ENCODE measurements at regions not wholly inside any gene's neighbourhood (a gene's known extent, or its start where the extent isn't known, plus 50 kb on each side); places are given as distances from the start of the nearest gene placed in this dataset.
"Not testable (repeated sequence)": the region's sequence is repeated elsewhere in the genome, so short reads cannot be mapped to it uniquely, and the experiment has no call there.

DNA sequence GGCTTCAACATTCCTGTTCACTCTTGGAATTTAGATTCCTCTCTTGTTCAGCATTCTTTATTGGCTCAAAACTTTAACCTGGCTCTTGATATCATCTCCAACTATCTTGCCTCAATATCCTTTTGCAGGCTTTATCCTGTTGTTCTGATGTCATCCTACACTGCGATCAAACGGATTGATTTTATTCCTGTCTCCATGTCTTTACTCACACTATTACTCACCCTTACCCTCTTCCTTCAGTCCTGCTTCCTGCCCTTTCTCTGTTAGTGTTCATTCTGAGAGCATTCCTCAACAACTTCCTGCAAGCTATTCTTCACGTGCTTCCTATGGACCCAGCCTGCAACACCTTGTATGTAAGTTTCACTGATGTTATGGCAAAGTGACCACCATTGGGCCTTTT, 264.7 kb downstream of the RNF152 start:
- FAIRE-seq = no peak

DNA sequence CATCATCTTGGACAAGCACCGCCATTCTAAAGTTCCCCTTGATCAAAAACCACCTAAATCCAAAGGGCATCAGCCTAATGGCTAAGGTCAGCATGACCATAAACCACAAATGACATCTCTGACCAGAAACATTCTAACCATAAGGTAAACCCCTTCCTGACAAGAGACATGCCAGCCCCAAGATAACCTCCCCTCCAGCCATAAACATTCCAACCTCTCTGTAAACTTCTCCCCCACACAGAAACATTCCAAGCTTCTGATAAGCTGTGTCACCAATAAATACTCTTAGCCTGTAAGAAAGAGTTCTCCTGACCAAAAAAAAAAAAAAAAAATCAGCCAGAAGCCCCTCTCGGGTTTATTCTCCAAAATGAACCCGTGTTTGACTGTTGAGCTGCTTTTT, 268.2 kb downstream of the RNF152 start:
- not testable (repeated sequence) for DNase-seq (ENCODE audit: insufficient read length, low spot score); FAIRE-seq

More for the DNA sequence above, 264.7 kb downstream of the RNF152 start:
- no peak for DNase-seq (ENCODE audit: insufficient read length, low spot score)

DNA sequence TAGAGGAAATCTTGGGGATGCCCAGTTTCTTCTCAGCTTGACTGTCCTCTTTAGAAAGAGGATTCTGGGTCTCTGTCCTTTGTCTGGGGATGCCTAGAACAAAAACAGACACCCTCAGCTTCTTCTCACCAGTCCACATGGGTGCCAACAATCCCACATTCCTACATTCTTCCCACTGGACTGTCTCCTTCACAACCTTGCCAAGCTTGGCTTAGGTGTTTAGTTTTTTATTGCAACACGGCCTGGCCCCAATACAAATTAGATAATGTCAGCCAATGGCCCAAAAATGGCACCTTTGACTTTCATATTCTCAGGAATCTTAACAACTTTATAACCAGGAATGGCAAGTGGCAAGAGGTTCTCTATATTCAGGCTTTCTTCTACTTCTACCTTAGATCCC, 273.0 kb downstream of the RNF152 start:
- DNase-seq (ENCODE audit: insufficient read length, low spot score) (no peak), FAIRE-seq (no peak)

DNA sequence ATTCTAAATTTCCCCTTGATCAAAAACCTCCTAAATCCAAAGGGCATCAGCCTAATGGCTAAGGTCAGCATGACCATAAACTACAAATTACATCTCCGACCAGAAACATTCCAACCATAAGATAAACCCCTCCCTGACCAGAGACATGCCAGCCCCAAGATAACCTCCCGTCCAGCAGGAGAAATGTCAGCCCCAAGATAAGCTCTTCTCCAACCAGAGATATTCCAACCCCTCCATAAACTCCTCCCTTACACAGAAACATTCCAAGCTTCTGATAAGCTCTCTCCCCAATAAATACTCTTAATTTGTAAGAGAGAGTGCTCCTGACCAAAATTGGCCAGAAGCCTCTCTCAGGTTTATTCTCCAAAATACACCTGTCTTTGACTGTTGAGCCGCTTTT, 274.0 kb downstream of the RNF152 start:
- FAIRE-seq (no peak), DNase-seq (ENCODE audit: insufficient read length, low spot score) (no peak)

DNA sequence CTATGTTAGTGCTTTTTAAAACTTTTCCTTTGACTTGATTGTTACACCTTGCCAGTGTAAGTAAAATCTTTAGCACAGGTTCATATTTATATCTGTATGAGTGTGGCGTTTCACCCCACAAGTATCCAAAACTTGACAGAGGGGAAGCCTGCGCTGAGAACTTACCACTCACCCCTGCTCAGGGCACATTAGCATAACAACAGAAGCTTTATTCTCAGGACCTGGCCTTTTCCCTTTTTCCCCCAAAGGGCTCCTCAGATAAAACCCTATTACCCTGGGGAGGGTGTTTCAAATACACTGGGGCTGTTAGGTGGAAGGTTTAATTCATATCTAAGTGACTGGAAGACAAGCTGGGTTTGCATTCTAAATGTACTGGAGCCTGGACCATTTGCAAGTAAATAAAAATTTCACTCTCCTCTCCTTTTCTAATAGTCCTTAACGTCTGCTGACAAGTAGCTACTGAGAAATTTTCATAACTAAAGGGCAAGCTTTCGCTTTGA, 276.6 kb downstream of the RNF152 start:
- FAIRE-seq = no peak
- no peak for DNase-seq (ENCODE audit: insufficient read length, low spot score)

DNA sequence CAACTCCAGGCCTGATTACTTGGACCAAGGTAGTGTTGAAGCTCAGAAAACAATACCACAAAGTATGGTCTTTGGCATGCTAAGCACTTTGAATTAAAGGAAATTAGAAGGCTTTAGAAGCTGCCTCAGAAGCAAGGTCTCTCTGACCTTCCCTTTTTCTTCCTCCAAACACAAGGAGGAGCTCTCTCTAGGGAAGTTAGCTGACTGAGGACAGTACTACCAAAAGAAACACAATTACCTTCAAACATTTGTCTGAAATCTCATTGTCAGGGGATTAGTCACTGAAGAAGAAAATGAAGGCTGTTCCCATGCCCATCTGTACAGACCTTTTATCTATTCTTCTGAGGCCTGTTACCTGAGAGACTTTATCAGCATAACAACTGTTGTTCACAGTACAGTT, 279.3 kb downstream of the CDH20 start:
- DNase-seq (ENCODE audit: insufficient read length, low spot score) (no peak), FAIRE-seq (no peak)

GRCh38 chr18:61609131-61609530, 275.9 kb downstream of the CDH20 start:
- no peak for FAIRE-seq
- no peak for DNase-seq (ENCODE audit: insufficient read length, low spot score)

DNA sequence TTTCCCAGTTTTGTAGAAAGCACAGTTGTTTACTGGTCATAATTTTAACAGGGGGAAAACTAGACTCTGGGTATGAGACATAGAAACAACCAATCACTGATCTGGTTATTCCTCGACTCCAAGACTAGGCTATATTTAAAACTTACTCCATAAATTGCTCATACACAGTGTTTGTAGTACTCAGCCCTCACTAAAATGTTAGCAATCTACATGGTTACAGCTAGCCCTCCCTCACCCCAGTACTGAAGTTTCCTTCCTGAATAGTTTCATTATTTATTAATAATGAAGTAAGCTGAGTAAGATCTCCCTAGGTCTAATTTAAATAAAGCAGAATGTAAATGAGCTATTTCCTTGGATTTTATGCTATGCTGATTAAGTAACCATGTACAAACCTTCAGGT, 275.1 kb downstream of the CDH20 start:
- FAIRE-seq = no peak
- no peak for DNase-seq (ENCODE audit: insufficient read length, low spot score)

DNA sequence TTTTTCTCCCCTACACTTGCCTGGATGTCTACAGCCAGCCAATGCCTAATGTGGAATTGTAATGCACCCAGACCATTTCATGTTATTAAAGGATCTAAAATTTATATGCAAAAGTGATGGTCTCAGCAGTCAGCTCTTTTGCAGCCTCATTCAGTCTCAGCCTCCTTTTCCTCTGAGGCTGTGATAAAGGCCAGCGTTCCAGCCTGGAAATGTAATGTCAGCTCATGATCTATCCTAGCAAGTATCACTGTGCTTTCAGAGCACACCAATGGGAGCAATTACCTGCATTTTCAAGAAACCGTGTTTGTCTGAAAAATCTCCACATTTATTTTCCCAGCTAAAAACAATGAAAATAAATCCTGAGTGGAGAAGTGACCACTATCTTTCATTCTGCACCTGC, 274.6 kb downstream of the CDH20 start:
- DNase-seq (ENCODE audit: insufficient read length, low spot score) = no peak
- no peak for FAIRE-seq

DNA sequence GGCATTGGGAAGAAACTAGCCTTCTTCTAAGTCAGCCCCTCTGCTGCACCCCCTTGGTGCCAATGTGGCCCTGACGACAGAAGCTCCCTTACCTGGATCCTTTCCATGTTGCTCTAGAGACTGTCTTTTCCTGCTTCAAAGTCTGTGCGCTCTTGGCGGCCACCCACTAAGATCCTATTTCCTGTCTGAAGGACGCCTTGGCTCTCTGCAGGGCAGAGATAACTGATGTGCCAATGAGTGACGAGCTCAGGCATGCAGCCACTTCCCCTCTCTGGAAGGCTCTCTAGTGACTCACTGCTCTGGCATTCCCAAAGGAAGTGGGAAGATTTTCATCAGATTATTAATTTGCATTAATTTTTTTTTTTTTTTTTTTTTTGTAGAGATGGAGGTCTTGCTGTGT, 273.5 kb downstream of the CDH20 start:
- no peak for FAIRE-seq
- peak; percentile 57 for DNase-seq (ENCODE audit: insufficient read length, low spot score)

GRCh38 chr18:61606068-61606660, 272.9 kb downstream of the CDH20 start:
- FAIRE-seq (no peak), DNase-seq (ENCODE audit: insufficient read length, low spot score) (no peak)

DNA sequence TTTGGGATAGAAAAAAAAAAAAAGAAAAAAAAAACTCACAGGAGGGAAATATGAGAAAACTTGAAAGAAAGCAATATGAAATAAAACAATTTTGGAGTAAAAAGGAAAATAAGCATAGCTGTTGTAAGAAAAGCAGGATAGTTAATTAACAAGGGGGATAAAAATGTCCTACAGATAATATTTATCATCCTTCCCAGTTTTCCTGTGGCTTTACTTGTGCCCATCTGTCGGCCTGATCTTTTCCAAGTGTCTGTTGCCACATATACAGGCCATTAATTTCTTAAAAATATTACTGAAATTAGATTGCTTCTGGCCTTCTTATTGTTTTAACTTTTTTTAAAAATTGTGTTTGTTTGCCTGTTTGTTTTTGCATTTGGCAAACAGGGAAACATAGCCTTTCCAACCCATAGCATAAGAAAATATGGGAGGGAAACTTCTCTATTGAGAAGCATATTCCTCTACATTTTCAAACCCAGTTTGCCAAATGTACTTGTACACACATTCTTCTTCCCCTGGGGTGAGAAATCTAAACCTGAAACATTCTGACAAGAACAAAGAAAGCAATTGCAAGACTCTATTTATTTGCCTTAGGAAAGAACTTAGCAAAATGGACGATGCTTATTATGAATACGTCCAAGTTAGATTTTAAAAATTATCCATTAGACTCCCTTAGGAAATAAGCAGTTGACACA, 272.3 kb downstream of the CDH20 start:
- no peak for DNase-seq (ENCODE audit: insufficient read length, low spot score)

More for the DNA sequence above, 272.3 kb downstream of the CDH20 start:
- FAIRE-seq = no peak

All from HTR-8/SVneo (cell line).